HepG2 (cell line): ENCODE measurements at regions not wholly inside any gene's neighbourhood (a gene's known extent, or its start where the extent isn't known, plus 50 kb on each side); places are given as distances from the start of the nearest gene placed in this dataset.

Experiments
- ATAC-seq: fragments of 200-7000 bp; cut with Tn5 transposase; 3 replicates; pipeline ENCODE4 v1.9.1; 2020; ENCODE audit warnings: mild to moderate bottlenecking, moderate library complexity
- BruUV-seq: library from RNA; stranded (reverse); fragments of 400-500 nt; replicated peaks from 2 replicates; lab custom pipeline; 2021; lab: Mats Ljungman, UMichigan
- CTCF ChIA-PET: fragments of 300-600 bp; formaldehyde crosslinking; extraction: SDS; loops from one replicate; lab custom pipeline; 2021; ENCODE audit warnings: low total read pairs, inconsistent platforms, low intra/inter-chr PET ratio; lab: Yijun Ruan, JAX
- POLR2A ChIA-PET: fragments of 350-600 bp; sonication (Branson Sonifier 250); formaldehyde crosslinking; loops from one replicate; lab custom pipeline; 2020; ENCODE audit warnings: antibody characterized with exemption, inconsistent platforms; lab: Yijun Ruan, JAX
- DNase-seq: peaks from one replicate; pipeline ENCODE4 v3.0.0-alpha.2; 2015; ENCODE audit warnings: low spot score
- FAIRE-seq: peaks from 3 replicates; lab custom pipeline; 2011; peaks lifted over from hg19 to GRCh38; lab: Jason Lieb, UNC
- H2AFZ ChIP-seq: one replicate; pipeline ENCODE4 v1.6.1; 2011; ENCODE audit warnings: low read length, inconsistent platforms
- H3K27ac ChIP-seq: fragments of 300-600 bp; 3 replicates; pipeline ENCODE4 v1.8.0; 2011; ENCODE audit warnings: mixed run types, mild to moderate bottlenecking, mixed read lengths, low read length, inconsistent platforms; ENCODE audit not compliant: insufficient read depth; ENCODE audit errors: extremely low read length
- H3K27me3 ChIP-seq, 2 experiments: fragments of 200-600 bp in 1 of 2; 2 replicates in 1 of 2; 3 replicates in 1 of 2; pipeline versions ENCODE4 v1.6.0 to v1.8.0; 2011; ENCODE audit warnings: low read length in 2 of 2, mild to moderate bottlenecking in 2 of 2, moderate library complexity in 2 of 2, inconsistent platforms in 1 of 2; ENCODE audit not compliant: insufficient read depth in 2 of 2, control insufficient read depth in 1 of 2
- H3K36me3 ChIP-seq, 2 experiments: fragments of 200-600 bp in 1 of 2; replicated peaks in 1 of 2; 2 replicates in 1 of 2; 3 replicates in 1 of 2; pipeline versions ENCODE4 v1.5.1 to v1.8.0; 2011; ENCODE audit warnings: low read length in 2 of 2, inconsistent platforms in 1 of 2; ENCODE audit not compliant: insufficient read depth in 2 of 2, control insufficient read depth in 1 of 2
- H3K4me1 ChIP-seq: 2 replicates; pipeline ENCODE4 v1.5.1; 2012; ENCODE audit warnings: low read length, inconsistent platforms; ENCODE audit not compliant: insufficient read depth
- H3K4me2 ChIP-seq: 2 replicates; pipeline ENCODE4 v1.6.0; 2011; ENCODE audit warnings: low read depth, low read length, inconsistent platforms
- H3K4me3 ChIP-seq, 3 experiments: fragments of 200-600 bp in 1 of 3; sonication (generic), shearing (Covaris generic) in 1 of 3; replicated peaks in 1 of 3; 2 replicates each; pipeline ENCODE4 v1.5.1; 2011 to 2016; ENCODE audit warnings: low read length in 3 of 3, inconsistent platforms in 2 of 3, low read depth in 2 of 3, mild to moderate bottlenecking in 2 of 3, control low read depth in 1 of 3, mixed read lengths in 1 of 3; ENCODE audit not compliant: insufficient read depth in 1 of 3
- H3K79me2 ChIP-seq: one replicate; pipeline ENCODE4 v1.6.1; 2011; ENCODE audit warnings: low read length, inconsistent platforms; ENCODE audit not compliant: insufficient read depth
- H3K9ac ChIP-seq: 2 replicates; pipeline ENCODE4 v1.6.0; 2011; ENCODE audit warnings: mild to moderate bottlenecking, low read depth, low read length, inconsistent platforms; ENCODE audit not compliant: insufficient read depth
- H3K9me3 ChIP-seq: 2 replicates; pipeline ENCODE4 v1.5.1; 2012; ENCODE audit warnings: mild to moderate bottlenecking, low read length
- H4K20me1 ChIP-seq: 2 replicates; pipeline ENCODE4 v1.6.0; 2011; ENCODE audit warnings: inconsistent platforms, mild to moderate bottlenecking, low read length, moderate library complexity; ENCODE audit not compliant: insufficient read depth
- FOSL2 ChIP-seq: sonication (generic); formaldehyde crosslinking; IDR thresholded peaks from 2 replicates; pipeline ENCODE4 v1.4.0; 2020; ENCODE audit warnings: missing genetic modification reagents
- FOXP4 ChIP-seq: sonication (generic); formaldehyde crosslinking; IDR thresholded peaks from 2 replicates; pipeline ENCODE4 v1.4.0; 2020; ENCODE audit warnings: missing genetic modification reagents
- HDAC2 ChIP-seq: sonication (generic); formaldehyde crosslinking; IDR thresholded peaks from 2 replicates; pipeline ENCODE4 v1.4.0; 2020; ENCODE audit warnings: missing genetic modification reagents
- HES4 ChIP-seq: sonication (generic); formaldehyde crosslinking; IDR thresholded peaks from 2 replicates; pipeline ENCODE4 v1.9.0; 2021; ENCODE audit warnings: mild to moderate bottlenecking, missing genetic modification reagents, borderline replicate concordance
- KMT2B ChIP-seq: IDR thresholded peaks from 2 replicates; pipeline ENCODE4 v1.6.1; 2016; ENCODE audit warnings: missing genetic modification reagents, missing compliant biosample characterization
- MTA3 ChIP-seq: sonication (generic); formaldehyde crosslinking; IDR thresholded peaks from 2 replicates; pipeline ENCODE4 v1.4.0; 2020; ENCODE audit warnings: missing genetic modification reagents
- NR0B2 ChIP-seq: sonication (generic); formaldehyde crosslinking; IDR thresholded peaks from 2 replicates; pipeline ENCODE4 v1.4.0; 2020; ENCODE audit warnings: mild to moderate bottlenecking, missing genetic modification reagents
- NR2F1 ChIP-seq, 2 experiments: fragments of 450-650 bp in 1 of 2; formaldehyde crosslinking in 1 of 2; IDR thresholded peaks; 2 replicates each; pipeline versions ENCODE4 v1.5.0 to v1.6.1; 2016 to 2020; ENCODE audit warnings: mild to moderate bottlenecking in 1 of 2, missing compliant biosample characterization in 1 of 2, missing genetic modification reagents in 1 of 2, moderate library complexity in 1 of 2
- PPARG ChIP-seq: conservative IDR thresholded peaks from 2 replicates; pipeline ENCODE4 v1.6.1; 2016; ENCODE audit warnings: missing biosample characterization, missing genetic modification reagents
- SALL2 ChIP-seq: sonication (generic); formaldehyde crosslinking; IDR thresholded peaks from 2 replicates; pipeline ENCODE4 v1.8.1; 2023; ENCODE audit warnings: mild to moderate bottlenecking, missing genetic modification reagents, inconsistent platforms
- SOX13 ChIP-seq, 3 experiments: fragments of 450-650 bp in 1 of 3; sonication (generic) in 1 of 3; formaldehyde crosslinking in 1 of 3; IDR thresholded peaks in 2 of 3; conservative IDR thresholded peaks in 1 of 3; 2 replicates each; pipeline versions ENCODE4 v1.5.0 to v1.6.1; 2016 to 2020; ENCODE audit warnings: antibody characterized with exemption in 1 of 3, mild to moderate bottlenecking in 1 of 3, missing compliant biosample characterization in 1 of 3, missing genetic modification reagents in 1 of 3, moderate library complexity in 1 of 3
- U2AF1 ChIP-seq: fragments of 200-400 bp; formaldehyde crosslinking; optimal IDR thresholded peaks from 2 replicates; pipeline ENCODE3; 2017; ENCODE audit warnings: mild to moderate bottlenecking, low read depth, low read length
- ZNF263 ChIP-seq: sonication (generic); formaldehyde crosslinking; IDR thresholded peaks from 2 replicates; pipeline ENCODE4 v1.4.0; 2020; ENCODE audit warnings: missing genetic modification reagents
- ZNF282 ChIP-seq: fragments of 450-650 bp; IDR thresholded peaks from 2 replicates; pipeline ENCODE4 v1.6.1; 2018; ENCODE audit not compliant: partially characterized antibody
- ZNF317 ChIP-seq: sonication (generic); formaldehyde crosslinking; IDR thresholded peaks from 2 replicates; pipeline ENCODE4 v1.5.0; 2020; ENCODE audit warnings: mild to moderate bottlenecking, missing genetic modification reagents
- ZNF33A ChIP-seq: sonication (generic); formaldehyde crosslinking; IDR thresholded peaks from 2 replicates; pipeline ENCODE4 v1.5.1; 2020; ENCODE audit warnings: missing genetic modification reagents, mild to moderate bottlenecking, moderate library complexity, borderline replicate concordance
- ZNF496 ChIP-seq: sonication (generic); formaldehyde crosslinking; IDR thresholded peaks from 2 replicates; pipeline ENCODE4 v1.8.1; 2023; ENCODE audit warnings: mild to moderate bottlenecking, moderate library complexity, missing genetic modification reagents; ENCODE audit not compliant: insufficient replicate concordance
- ZNF550 ChIP-seq: sonication (generic); formaldehyde crosslinking; IDR thresholded peaks from 2 replicates; pipeline ENCODE4 v1.4.0; 2020; ENCODE audit warnings: mild to moderate bottlenecking, missing genetic modification reagents, borderline replicate concordance
- ZNF674 ChIP-seq: sonication (generic); formaldehyde crosslinking; IDR thresholded peaks from 2 replicates; pipeline ENCODE4 v1.5.0; 2020; ENCODE audit warnings: low read depth, mild to moderate bottlenecking, missing genetic modification reagents
- WGBS: methylation state at CpG from one replicate; pipeline ENCODE4 v1.1.6; 2017; ENCODE audit warnings: low lambda C conversion rate; 5-methylcytosine and 5-hydroxymethylcytosine counted together
- in situ Hi-C: cut with HindIII; loops from 2 replicates; pipeline ENCODE4 v1.10.0; 2017; ENCODE audit warnings: low pct_unique_long_range_greater_than_20kb; ENCODE audit not compliant: extremely low pct_ligation_motif_present
- intact Hi-C: fragments of 100-400 bp; cut with micrococcal nuclease; formaldehyde crosslinking; loops from one replicate; pipeline ENCODE4 v1.10.0; 2022; ENCODE audit not compliant: unreplicated experiment
- TF ChIP-seq, protein P1 (sequence below): sonication (generic); formaldehyde crosslinking; IDR thresholded peaks from 2 replicates; pipeline ENCODE4 v1.4.0; 2020; ENCODE audit warnings: mild to moderate bottlenecking, missing genetic modification reagents
- TF ChIP-seq, protein P2 (sequence below): sonication (generic); formaldehyde crosslinking; IDR thresholded peaks from 2 replicates; pipeline ENCODE4 v1.4.0; 2020; ENCODE audit warnings: mild to moderate bottlenecking, low read depth, missing genetic modification reagents
- TF ChIP-seq, protein P3 (sequence below): sonication (generic); formaldehyde crosslinking; IDR thresholded peaks from 2 replicates; pipeline ENCODE4 v1.4.0; 2020; ENCODE audit warnings: low read depth, mild to moderate bottlenecking, missing genetic modification reagents

DNA sequence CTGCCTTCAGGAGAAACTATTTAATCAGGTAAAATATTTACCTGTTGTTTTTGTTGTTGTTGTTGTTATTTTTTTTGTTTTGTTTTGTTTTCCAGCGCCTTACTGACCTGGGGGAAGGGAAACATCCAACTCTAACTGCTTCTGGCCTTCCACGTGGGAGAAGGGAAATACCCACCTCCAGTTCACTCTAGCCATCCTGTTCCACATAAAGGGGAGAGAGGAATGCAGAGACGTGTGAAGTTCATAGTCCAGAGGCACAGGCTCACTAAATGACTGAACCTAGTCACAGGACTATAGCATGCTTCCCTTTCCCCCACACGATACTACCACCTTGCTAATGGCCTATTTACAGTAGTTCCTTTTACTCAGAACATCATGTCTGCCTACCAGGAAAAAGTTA, 72.4 kb upstream of the VSTM5 start:
- Histone ChIP-seq H3K4me1 (peaks cover 19% of the 10 kb centered on the region), H3K4me3 (no peak overlapping the region), H2AFZ (no peak overlapping the region), H3K36me3 (no peaks in the 10 kb centered on the region), H4K20me1 (no peaks in the 10 kb centered on the region), H3K27ac (no peak overlapping the region), H3K27me3 (no peaks in the 10 kb centered on the region), H3K4me2 (peak overlapping the region; percentile 36), H3K9me3 (no peaks in the 10 kb centered on the region), H3K9ac (no peak overlapping the region), H3K79me2 (no peaks in the 10 kb centered on the region)
- BruUV-seq, result no TSS peak
- ChIA-PET CTCF (no interaction called here), POLR2A (no interaction called here)
- FAIRE-seq (peak; percentile 81), ATAC-seq (peak; percentile 98), DNase-seq (peak; percentile 76)
- 0% methylated on average over 4 of the region's 4 CpGs for WGBS
- in situ Hi-C loops, result no loop called here
- intact Hi-C loops, result loop anchor here (5.0 to 10.0 kb wide), 4 partner anchors 202 to 682 kb away; partner anchors contain the start of genes ANKRD49, MRE11 and PANX1
- no peak for TF ChIP-seq ZNF674
- TF ChIP-seq MTA3 (CRISPR knock-in tag), result no peak
- no peak for TF ChIP-seq ZNF33A
- no peak for TF ChIP-seq ZNF496
- TF ChIP-seq FOSL2 (CRISPR knock-in tag), result no peak
- TF ChIP-seq HES4 (CRISPR knock-in tag), result no peak
- TF ChIP-seq, protein P1, sequence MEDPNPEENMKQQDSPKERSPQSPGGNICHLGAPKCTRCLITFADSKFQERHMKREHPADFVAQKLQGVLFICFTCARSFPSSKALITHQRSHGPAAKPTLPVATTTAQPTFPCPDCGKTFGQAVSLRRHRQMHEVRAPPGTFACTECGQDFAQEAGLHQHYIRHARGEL, result no peak
- no peak for TF ChIP-seq ZNF263 (CRISPR knock-in tag)
- no peak for TF ChIP-seq NR0B2 (CRISPR knock-in tag)
- TF ChIP-seq, protein P2, sequence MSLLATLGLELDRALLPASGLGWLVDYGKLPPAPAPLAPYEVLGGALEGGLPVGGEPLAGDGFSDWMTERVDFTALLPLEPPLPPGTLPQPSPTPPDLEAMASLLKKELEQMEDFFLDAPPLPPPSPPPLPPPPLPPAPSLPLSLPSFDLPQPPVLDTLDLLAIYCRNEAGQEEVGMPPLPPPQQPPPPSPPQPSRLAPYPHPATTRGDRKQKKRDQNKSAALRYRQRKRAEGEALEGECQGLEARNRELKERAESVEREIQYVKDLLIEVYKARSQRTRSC (CRISPR knock-in tag), result no peak
- TF ChIP-seq SALL2, result no peak
- TF ChIP-seq PPARG (CRISPR knock-in tag), result peak; percentile 27; the same call in 1 of the 2 replicates
- TF ChIP-seq HDAC2 (CRISPR knock-in tag), result peak; percentile 50; the same call in 1 of the 2 replicates
- TF ChIP-seq FOXP4 (CRISPR knock-in tag), result peak; percentile 35; the same call in 1 of the 2 replicates
- no peak for TF ChIP-seq ZNF282
- TF ChIP-seq ZNF550 (CRISPR knock-in tag), result no peak
- TF ChIP-seq, protein P3, sequence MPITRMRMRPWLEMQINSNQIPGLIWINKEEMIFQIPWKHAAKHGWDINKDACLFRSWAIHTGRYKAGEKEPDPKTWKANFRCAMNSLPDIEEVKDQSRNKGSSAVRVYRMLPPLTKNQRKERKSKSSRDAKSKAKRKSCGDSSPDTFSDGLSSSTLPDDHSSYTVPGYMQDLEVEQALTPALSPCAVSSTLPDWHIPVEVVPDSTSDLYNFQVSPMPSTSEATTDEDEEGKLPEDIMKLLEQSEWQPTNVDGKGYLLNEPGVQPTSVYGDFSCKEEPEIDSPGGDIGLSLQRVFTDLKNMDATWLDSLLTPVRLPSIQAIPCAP (CRISPR knock-in tag), result no peak
- 0 out of 2 replicates have a peak, but pooled peaks have one; percentile 31 for TF ChIP-seq KMT2B (CRISPR knock-in tag)
- no peak for TF ChIP-seq U2AF1
- no peak for TF ChIP-seq NR2F1 (CRISPR knock-in tag; IDR thresholded peaks at IDR 0.05)
- no peak for TF ChIP-seq ZNF317
- 0 out of 2 replicates have a peak, but pooled peaks have one; percentile 29 for TF ChIP-seq SOX13 (IDR thresholded peaks at IDR 0.05)
- TF ChIP-seq SOX13 (CRISPR knock-in tag; conservative IDR thresholded peaks at IDR 0.05 in 1 of 2, IDR thresholded peaks at IDR 0.05 in 1 of 2), result peak in 1 of 2 experiments; percentile 66; a peak in 2 of 4 replicates
